Suprapubic skin (tissue), 3 donors: ENCODE measurements at regions not wholly inside any gene's neighbourhood (a gene's known extent, or its start where the extent isn't known, plus 50 kb on each side); places are given as distances from the start of the nearest gene placed in this dataset.

ENCODE experiments used
- EP300 ChIP-seq: sonication (generic); formaldehyde crosslinking; IDR thresholded peaks from one replicate; pipeline ENCODE4 v1.6.1; 2017; ENCODE audit warnings: antibody characterized with exemption
- POLR2A ChIP-seq, 2 donors: fragments of 450-650 bp; IDR thresholded peaks; one replicate each; pipeline ENCODE4 v1.6.1; 2017; ENCODE audit warnings: antibody characterized with exemption in 2 of 2, mild to moderate bottlenecking in 2 of 2, moderate library complexity in 2 of 2
- TF ChIP-seq, protein P1 (sequence below), 2 donors: fragments of 200-600 bp in 1 of 2; fragments of 450-650 bp in 1 of 2; sonication (generic) in 1 of 2; IDR thresholded peaks; one replicate each; pipeline ENCODE4 v1.5.1; 2016 to 2019; ENCODE audit warnings: antibody characterized with exemption in 2 of 2, mild to moderate bottlenecking in 1 of 2, moderate library complexity in 1 of 2

DNA sequence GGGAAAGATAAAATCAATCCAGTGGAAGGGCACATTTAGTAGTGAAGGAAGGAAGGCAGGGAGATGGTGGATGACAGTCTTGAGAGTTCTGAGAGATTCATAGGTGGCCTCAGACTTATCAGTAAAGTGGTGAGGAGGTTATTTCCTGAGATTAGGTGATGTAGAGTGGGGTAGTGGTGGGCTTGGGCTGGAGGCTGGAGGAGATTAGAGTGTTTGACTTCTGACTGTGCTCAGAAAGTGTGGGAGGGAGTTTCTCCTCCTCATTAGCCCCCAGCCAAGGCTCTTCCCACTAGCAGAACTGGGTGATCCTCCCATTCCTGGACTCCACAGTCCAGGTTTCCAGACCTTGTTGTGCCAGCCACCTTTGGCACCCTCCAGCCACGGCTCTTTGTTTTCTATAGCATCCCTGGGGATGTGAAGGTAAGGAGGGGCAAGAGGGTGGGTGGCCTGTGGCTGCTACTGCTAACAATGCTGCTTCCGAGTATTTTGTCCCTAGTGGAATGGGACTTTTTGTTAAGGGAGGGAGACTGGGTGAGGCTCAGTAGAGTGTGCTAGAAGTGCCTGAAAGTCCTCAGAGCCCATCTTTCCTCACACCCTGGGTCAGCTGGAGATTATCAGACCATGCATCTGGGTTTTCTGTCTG is 94.4 kb downstream of the ADRB2 start:
- TF ChIP-seq, protein P1, sequence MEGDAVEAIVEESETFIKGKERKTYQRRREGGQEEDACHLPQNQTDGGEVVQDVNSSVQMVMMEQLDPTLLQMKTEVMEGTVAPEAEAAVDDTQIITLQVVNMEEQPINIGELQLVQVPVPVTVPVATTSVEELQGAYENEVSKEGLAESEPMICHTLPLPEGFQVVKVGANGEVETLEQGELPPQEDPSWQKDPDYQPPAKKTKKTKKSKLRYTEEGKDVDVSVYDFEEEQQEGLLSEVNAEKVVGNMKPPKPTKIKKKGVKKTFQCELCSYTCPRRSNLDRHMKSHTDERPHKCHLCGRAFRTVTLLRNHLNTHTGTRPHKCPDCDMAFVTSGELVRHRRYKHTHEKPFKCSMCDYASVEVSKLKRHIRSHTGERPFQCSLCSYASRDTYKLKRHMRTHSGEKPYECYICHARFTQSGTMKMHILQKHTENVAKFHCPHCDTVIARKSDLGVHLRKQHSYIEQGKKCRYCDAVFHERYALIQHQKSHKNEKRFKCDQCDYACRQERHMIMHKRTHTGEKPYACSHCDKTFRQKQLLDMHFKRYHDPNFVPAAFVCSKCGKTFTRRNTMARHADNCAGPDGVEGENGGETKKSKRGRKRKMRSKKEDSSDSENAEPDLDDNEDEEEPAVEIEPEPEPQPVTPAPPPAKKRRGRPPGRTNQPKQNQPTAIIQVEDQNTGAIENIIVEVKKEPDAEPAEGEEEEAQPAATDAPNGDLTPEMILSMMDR (IDR thresholded peaks at IDR 0.05) = no peak
- TF ChIP-seq POLR2A (IDR thresholded peaks at IDR 0.05) = no peak
- TF ChIP-seq EP300 = no peak
